Testis (tissue), 2 donors: ENCODE measurements at regions not wholly inside any gene's neighbourhood (a gene's known extent, or its start where the extent isn't known, plus 50 kb on each side); places are given as distances from the start of the nearest gene placed in this dataset.
"Not testable (repeated sequence)": the region's sequence is repeated elsewhere in the genome, so short reads cannot be mapped to it uniquely, and the experiment has no call there.

ENCODE experiments used
- DNase-seq: peaks from one replicate; pipeline ENCODE4 v3.0.0-alpha.2; 2019
- H3K27ac ChIP-seq, 2 donors: fragments of 200-600 bp; sonication (generic); one replicate each; pipeline ENCODE4 v1.5.1; 2019
- H3K27me3 ChIP-seq: fragments of 200-600 bp; sonication (generic); one replicate; pipeline ENCODE4 v1.5.1; 2019
- H3K36me3 ChIP-seq: fragments of 200-600 bp; sonication (generic); one replicate; pipeline ENCODE4 v1.5.1; 2017; ENCODE audit warnings: low read depth; ENCODE audit errors: missing control alignments
- H3K4me1 ChIP-seq: fragments of 200-600 bp; sonication (generic); one replicate; pipeline ENCODE4 v1.5.1; 2019
- H3K4me3 ChIP-seq, 2 donors: fragments of 200-600 bp; sonication (generic); one replicate each; pipeline ENCODE4 v1.5.1; 2017 to 2019
- H3K9me3 ChIP-seq: fragments of 200-600 bp; sonication (generic); one replicate; pipeline ENCODE4 v1.5.1; 2017
- CTCF ChIP-seq, 3 experiments: fragments of 450-650 bp in 2 of 3; fragments of 200-600 bp in 1 of 3; sonication (generic) in 1 of 3; IDR thresholded peaks; one replicate each; pipeline ENCODE4 v1.5.1; 2016 to 2019; ENCODE audit warnings: antibody characterized with exemption in 3 of 3, mild to moderate bottlenecking in 2 of 3, moderate library complexity in 1 of 3
- POLR2A ChIP-seq: fragments of 450-650 bp; IDR thresholded peaks from one replicate; pipeline ENCODE4 v1.6.1; 2017; ENCODE audit warnings: antibody characterized with exemption, mild to moderate bottlenecking, moderate library complexity
- WGBS, 2 donors: methylation state at CpG; one replicate each; pipeline ENCODE4 v1.1.5; 2018; 5-methylcytosine and 5-hydroxymethylcytosine counted together
- intact Hi-C: fragments of 100-400 bp; cut with DNase I; formaldehyde crosslinking; loops from one replicate; pipeline ENCODE4 v1.15.1; 2023; ENCODE audit warnings: low total_unique reads

GRCh38 chr2:204145791-204146190 lies 209.2 kb downstream of the ICOS start:
- TF ChIP-seq POLR2A (no peak), CTCF (IDR thresholded peaks at IDR 0.05) (no peak)
- H3K4me3 ChIP-seq, result peak overlapping the region in 1 of 2 donors; percentile 1
- H3K4me1 ChIP-seq, result no peaks in the 10 kb centered on the region
- intact Hi-C loops, result no loop called here
- 11 to 21% methylated on average over 8 of the region's 8 CpGs for whole genome bisulfite sequencing, 2 donors
- no peak for DNase-seq
- no peak overlapping the region for H3K27ac ChIP-seq
- no peaks in the 10 kb centered on the region for H3K36me3 ChIP-seq
- H3K27me3 ChIP-seq, result no peaks in the 10 kb centered on the region
- no peaks in the 10 kb centered on the region for H3K9me3 ChIP-seq

GRCh38 chr2:204147040-204147439 lies 210.5 kb downstream of the ICOS start:
- WGBS, 2 donors, result 92 to 98% methylated on average over 2 of the region's 2 CpGs
- H3K36me3 ChIP-seq, H3K9me3 ChIP-seq, DNase-seq, H3K4me1 ChIP-seq, intact Hi-C loops, H3K4me3 ChIP-seq, H3K27ac ChIP-seq, H3K27me3 ChIP-seq: not testable (repeated sequence)

DNA sequence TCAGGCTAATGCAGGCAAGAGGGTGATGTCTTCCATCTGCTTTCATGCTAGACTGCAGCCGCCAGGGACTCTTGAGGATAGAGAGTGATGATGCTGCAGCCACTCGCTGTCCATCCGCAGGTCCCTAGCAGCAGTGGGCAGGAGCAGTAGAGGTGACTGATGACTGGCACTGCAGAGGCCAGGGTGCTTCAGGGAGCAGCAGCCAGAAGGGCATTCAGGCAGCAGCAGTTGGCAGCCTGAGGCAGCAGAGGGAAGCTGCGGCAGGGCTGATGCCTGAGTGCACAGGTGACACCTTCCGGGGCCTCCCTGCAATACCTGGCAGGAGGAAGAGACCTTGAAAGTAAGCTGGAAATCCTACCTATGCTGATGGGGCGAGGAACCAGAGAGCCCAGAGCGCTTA lies 214.2 kb downstream of the ICOS start:
- intact Hi-C loops, result no loop called here
- no peak overlapping the region for H3K27ac ChIP-seq
- no peak overlapping the region for H3K4me3 ChIP-seq
- H3K36me3 ChIP-seq, result no peaks in the 10 kb centered on the region
- no peak for TF ChIP-seq CTCF (IDR thresholded peaks at IDR 0.05)
- no peak for TF ChIP-seq POLR2A
- H3K27me3 ChIP-seq, result no peaks in the 10 kb centered on the region
- H3K4me1 ChIP-seq, result no peaks in the 10 kb centered on the region
- no peak for DNase-seq
- no peaks in the 10 kb centered on the region for H3K9me3 ChIP-seq
- WGBS, 2 donors, result 73 to 92% methylated on average over 6 to 7 of the region's 7 CpGs

DNA sequence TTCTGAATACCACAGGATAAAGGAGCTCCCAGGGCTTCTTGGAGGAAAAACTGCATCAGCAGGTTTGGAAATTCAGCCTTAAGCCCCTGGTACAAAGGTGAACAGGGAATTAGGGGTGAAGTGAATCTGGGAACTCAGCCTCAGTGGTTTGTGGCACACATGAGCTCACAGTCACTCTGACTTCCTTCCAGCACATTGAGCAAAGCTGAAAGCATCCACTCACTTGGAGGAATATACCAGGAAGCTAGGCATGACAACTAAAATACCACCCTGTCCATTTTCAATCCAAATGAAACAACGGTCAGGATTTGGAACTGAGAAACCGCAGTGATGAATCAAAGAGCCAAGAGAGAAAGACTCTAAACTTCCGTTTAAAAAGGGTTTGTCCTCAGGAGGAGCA lies 216.1 kb downstream of the ICOS start:
- Histone ChIP-seq H3K4me3 (no peak overlapping the region), H3K27me3 (no peaks in the 10 kb centered on the region), H3K9me3 (no peaks in the 10 kb centered on the region), H3K4me1 (no peaks in the 10 kb centered on the region), H3K27ac (no peak overlapping the region), H3K36me3 (no peaks in the 10 kb centered on the region)
- intact Hi-C loops, result no loop called here
- no peak for TF ChIP-seq POLR2A
- no peak for TF ChIP-seq CTCF (IDR thresholded peaks at IDR 0.05)
- no peak for DNase-seq
- 71 to 72% methylated on average over 3 of the region's 3 CpGs for WGBS, 2 donors

GRCh38 chr2:204154863-204155262 lies 218.3 kb downstream of the ICOS start:
- no peaks in the 10 kb centered on the region for H3K9me3 ChIP-seq
- H3K4me3 ChIP-seq, result no peak overlapping the region
- H3K27me3 ChIP-seq, result no peaks in the 10 kb centered on the region
- no peaks in the 10 kb centered on the region for H3K36me3 ChIP-seq
- no peak for DNase-seq
- intact Hi-C loops, result no loop called here
- no peak for TF ChIP-seq POLR2A
- TF ChIP-seq CTCF (IDR thresholded peaks at IDR 0.05), result no peak
- H3K27ac ChIP-seq, result no peak overlapping the region
- no peaks in the 10 kb centered on the region for H3K4me1 ChIP-seq
- 82 to 87% methylated on average over 3 of the region's 3 CpGs for WGBS, 2 donors
